ENCODE measurements at regions not wholly inside any gene's neighbourhood (a gene's known extent, or its start where the extent isn't known, plus 50 kb on each side); places are given as distances from the start of the nearest gene placed in this dataset.

DNA sequence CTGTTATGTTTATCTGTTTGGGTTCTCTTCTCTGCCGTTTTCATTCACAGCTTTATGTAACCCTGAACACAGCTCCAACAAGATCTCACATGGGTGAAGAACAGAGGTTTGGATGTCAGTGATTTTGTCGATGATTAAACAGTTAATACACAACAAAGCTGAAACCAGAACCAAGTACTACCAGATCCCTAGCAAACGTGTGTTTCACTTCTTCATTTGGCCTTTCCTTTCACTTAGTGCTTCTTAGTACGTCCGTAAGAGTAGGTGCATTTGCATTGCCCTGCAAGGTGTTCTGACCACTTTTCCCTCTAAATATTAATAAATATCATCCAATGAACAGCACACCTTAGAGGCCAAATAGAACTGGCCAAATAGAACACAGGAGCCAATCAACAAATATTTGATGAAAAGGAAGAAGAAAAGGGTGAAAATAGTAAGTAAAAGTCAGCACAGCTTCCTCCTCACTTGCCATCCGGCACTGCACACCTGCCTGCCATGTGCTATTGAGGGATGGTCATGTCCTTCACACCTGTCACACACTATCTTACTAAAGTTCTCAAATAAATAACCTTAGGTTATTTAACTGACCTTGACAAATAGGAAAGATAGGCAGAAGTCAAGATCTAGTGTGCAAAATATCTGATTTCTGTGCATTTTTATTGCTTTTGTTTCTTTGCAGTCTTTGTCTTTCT lies 252.6 kb upstream of the ANKRD30A start:
- Histone ChIP-seq H3K36me3 (ENCODE audit: control insufficient read depth, insufficient read depth, low read length, severe bottlenecking) (no peaks in the 10 kb centered on the region), H3K4me1 (ENCODE audit: control insufficient read depth, insufficient read depth, low read length) (no peaks in the 10 kb centered on the region), H3K27me3 (replicated peaks; ENCODE audit: control insufficient read depth, insufficient read depth, low read length) (no peaks in the 10 kb centered on the region), H3K4me3 (ENCODE audit: low read length) (no peak overlapping the region), H3K9me3 (ENCODE audit: control insufficient read depth, low read length) (no peaks in the 10 kb centered on the region), H3K9ac (ENCODE audit: low read length) (no peak overlapping the region)
- DNase-seq (ENCODE audit: low read depth): no peak

GRCh38 chr10:36840788-36841187 lies 284.6 kb upstream of the ANKRD30A start:
- no peaks in the 10 kb centered on the region for H3K36me3 ChIP-seq (ENCODE audit: control insufficient read depth, insufficient read depth, low read length, severe bottlenecking)
- DNase-seq (ENCODE audit: low read depth): no peak
- H3K4me1 ChIP-seq (ENCODE audit: control insufficient read depth, insufficient read depth, low read length): peaks cover 6% of the 10 kb centered on the region
- H3K9me3 ChIP-seq (ENCODE audit: control insufficient read depth, low read length): no peaks in the 10 kb centered on the region
- H3K9ac ChIP-seq (ENCODE audit: low read length): no peak overlapping the region
- peaks cover 9% of the 10 kb centered on the region for H3K27me3 ChIP-seq (replicated peaks; ENCODE audit: control insufficient read depth, insufficient read depth, low read length)
- H3K4me3 ChIP-seq (ENCODE audit: low read length): peak overlapping the region; percentile 33

- no peaks in the 10 kb centered on the region for H3K36me3 ChIP-seq (ENCODE audit: control insufficient read depth, insufficient read depth, low read length, severe bottlenecking)
- DNase-seq (ENCODE audit: low read depth): no peak
- H3K4me3 ChIP-seq (ENCODE audit: low read length): no peak overlapping the region
- peaks cover 6% of the 10 kb centered on the region for H3K4me1 ChIP-seq (ENCODE audit: control insufficient read depth, insufficient read depth, low read length)
- no peak overlapping the region for H3K9ac ChIP-seq (ENCODE audit: low read length)
- H3K27me3 ChIP-seq (replicated peaks; ENCODE audit: control insufficient read depth, insufficient read depth, low read length): peaks cover 9% of the 10 kb centered on the region
- H3K9me3 ChIP-seq (ENCODE audit: control insufficient read depth, low read length): no peaks in the 10 kb centered on the region
Observed at GRCh38 chr10:36837416-36837815, 288.0 kb upstream of the ANKRD30A start.

DNA sequence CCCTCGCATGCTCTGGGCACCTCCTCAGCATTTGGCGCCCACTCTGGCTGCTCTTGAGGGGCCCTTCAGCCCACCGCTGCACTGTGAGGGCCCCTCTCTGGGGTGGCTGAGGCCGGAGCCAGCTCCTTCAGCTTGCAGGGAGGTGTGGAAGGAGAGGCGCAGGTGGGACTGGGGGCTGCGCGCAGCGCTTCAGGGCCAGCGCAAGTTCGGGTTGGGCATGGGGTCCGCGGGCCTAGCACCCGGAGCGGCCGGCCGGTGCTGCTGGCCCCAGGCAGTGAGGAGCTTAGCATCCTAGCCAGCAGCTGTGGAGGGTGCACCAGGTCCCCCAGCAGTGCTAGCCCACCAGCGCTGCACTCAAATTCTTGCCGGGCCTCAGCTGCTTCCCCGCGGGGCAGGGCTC lies 305.6 kb upstream of the ANKRD30A start:
- no peak for DNase-seq (ENCODE audit: low read depth)
- H3K4me1 ChIP-seq (ENCODE audit: control insufficient read depth, insufficient read depth, low read length): no peaks in the 10 kb centered on the region
- H3K9ac ChIP-seq (ENCODE audit: low read length): no peak overlapping the region
- H3K27me3 ChIP-seq (replicated peaks; ENCODE audit: control insufficient read depth, insufficient read depth, low read length): peaks cover 4% of the 10 kb centered on the region
- H3K9me3 ChIP-seq (ENCODE audit: control insufficient read depth, low read length): no peaks in the 10 kb centered on the region
- no peaks in the 10 kb centered on the region for H3K36me3 ChIP-seq (ENCODE audit: control insufficient read depth, insufficient read depth, low read length, severe bottlenecking)
- H3K4me3 ChIP-seq (ENCODE audit: low read length): no peak overlapping the region

- H3K9me3 ChIP-seq (ENCODE audit: control insufficient read depth, low read length): no peaks in the 10 kb centered on the region
- no peak for DNase-seq (ENCODE audit: low read depth)
- no peaks in the 10 kb centered on the region for H3K4me1 ChIP-seq (ENCODE audit: control insufficient read depth, insufficient read depth, low read length)
- H3K27me3 ChIP-seq (replicated peaks; ENCODE audit: control insufficient read depth, insufficient read depth, low read length): peaks cover 4% of the 10 kb centered on the region
- H3K4me3 ChIP-seq (ENCODE audit: low read length): no peak overlapping the region
- no peak overlapping the region for H3K9ac ChIP-seq (ENCODE audit: low read length)
- H3K36me3 ChIP-seq (ENCODE audit: control insufficient read depth, insufficient read depth, low read length, severe bottlenecking): no peaks in the 10 kb centered on the region
Observed at GRCh38 chr10:36817898-36818297, 307.5 kb upstream of the ANKRD30A start.

GRCh38 chr10:36808625-36809362 lies 316.6 kb upstream of the ANKRD30A start:
- Histone ChIP-seq H3K4me3 (ENCODE audit: low read length) (no peak overlapping the region), H3K4me1 (ENCODE audit: control insufficient read depth, insufficient read depth, low read length) (no peaks in the 10 kb centered on the region), H3K36me3 (ENCODE audit: control insufficient read depth, insufficient read depth, low read length, severe bottlenecking) (no peaks in the 10 kb centered on the region), H3K9ac (ENCODE audit: low read length) (no peak overlapping the region), H3K27me3 (replicated peaks; ENCODE audit: control insufficient read depth, insufficient read depth, low read length) (no peaks in the 10 kb centered on the region), H3K9me3 (ENCODE audit: control insufficient read depth, low read length) (no peaks in the 10 kb centered on the region)
- DNase-seq (ENCODE audit: low read depth): no peak

DNA sequence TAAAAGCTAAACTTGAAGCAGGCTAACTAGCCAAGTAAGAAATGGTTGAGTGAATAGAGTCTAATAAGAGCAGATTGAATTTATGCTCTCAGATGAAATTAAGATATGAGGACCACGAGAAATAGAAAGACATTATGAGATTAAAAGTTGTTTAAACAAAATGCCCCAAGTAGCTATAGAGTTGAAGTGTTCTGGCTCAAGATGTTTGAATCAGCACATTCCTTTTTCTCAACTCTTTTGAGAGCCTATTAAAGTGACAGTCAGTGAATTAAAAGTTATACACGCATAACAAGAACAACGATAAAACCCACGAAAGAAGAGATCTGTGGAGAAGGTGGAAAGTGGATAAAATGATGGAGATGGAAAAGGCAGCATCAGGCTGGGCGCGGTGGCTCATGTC lies 322.2 kb upstream of the ANKRD30A start:
- no peaks in the 10 kb centered on the region for H3K36me3 ChIP-seq (ENCODE audit: control insufficient read depth, insufficient read depth, low read length, severe bottlenecking)
- H3K9me3 ChIP-seq (ENCODE audit: control insufficient read depth, low read length): no peaks in the 10 kb centered on the region
- no peak overlapping the region for H3K9ac ChIP-seq (ENCODE audit: low read length)
- DNase-seq (ENCODE audit: low read depth): no peak
- no peaks in the 10 kb centered on the region for H3K27me3 ChIP-seq (replicated peaks; ENCODE audit: control insufficient read depth, insufficient read depth, low read length)
- H3K4me3 ChIP-seq (ENCODE audit: low read length): no peak overlapping the region
- H3K4me1 ChIP-seq (ENCODE audit: control insufficient read depth, insufficient read depth, low read length): peaks cover 15% of the 10 kb centered on the region

DNA sequence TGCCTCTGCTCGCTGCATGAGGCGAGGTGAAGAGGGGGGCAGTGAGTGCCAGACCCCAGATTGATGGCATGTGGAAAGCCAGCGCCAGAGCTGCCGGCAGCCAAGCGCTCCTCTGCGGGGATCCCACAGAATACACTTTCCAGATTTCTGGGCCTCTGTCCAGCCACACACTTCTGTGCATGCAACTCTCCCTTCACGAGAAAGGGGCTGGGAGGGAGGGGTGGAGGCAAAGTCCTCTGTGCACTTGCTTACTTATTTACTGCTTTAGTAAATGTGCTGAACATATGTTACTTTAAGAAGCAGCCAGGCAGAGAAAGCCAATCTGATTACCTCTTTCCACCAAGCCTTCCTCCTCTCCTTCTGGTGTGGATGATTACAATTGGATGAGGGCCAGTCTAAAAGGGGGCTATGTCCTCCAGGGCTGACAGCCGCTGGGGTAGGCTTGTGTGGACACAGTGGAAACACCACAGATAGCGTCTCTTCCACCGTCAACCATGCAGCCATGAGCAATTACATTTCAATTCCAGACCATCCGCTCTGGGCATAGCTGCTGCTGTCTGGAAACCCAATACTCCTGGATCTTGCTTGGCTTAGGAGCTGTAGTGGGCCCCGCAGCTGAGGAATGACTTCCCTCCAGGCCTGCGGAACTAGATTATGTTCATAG lies 322.8 kb upstream of the ANKRD30A start:
- Histone ChIP-seq H3K36me3 (ENCODE audit: control insufficient read depth, insufficient read depth, low read length, severe bottlenecking) (no peaks in the 10 kb centered on the region), H3K4me1 (ENCODE audit: control insufficient read depth, insufficient read depth, low read length) (peaks cover 15% of the 10 kb centered on the region), H3K9ac (ENCODE audit: low read length) (no peak overlapping the region), H3K9me3 (ENCODE audit: control insufficient read depth, low read length) (no peaks in the 10 kb centered on the region), H3K27me3 (replicated peaks; ENCODE audit: control insufficient read depth, insufficient read depth, low read length) (peaks cover 3% of the 10 kb centered on the region), H3K4me3 (ENCODE audit: low read length) (no peak overlapping the region)
- DNase-seq (ENCODE audit: low read depth): peak; percentile 69

DNA sequence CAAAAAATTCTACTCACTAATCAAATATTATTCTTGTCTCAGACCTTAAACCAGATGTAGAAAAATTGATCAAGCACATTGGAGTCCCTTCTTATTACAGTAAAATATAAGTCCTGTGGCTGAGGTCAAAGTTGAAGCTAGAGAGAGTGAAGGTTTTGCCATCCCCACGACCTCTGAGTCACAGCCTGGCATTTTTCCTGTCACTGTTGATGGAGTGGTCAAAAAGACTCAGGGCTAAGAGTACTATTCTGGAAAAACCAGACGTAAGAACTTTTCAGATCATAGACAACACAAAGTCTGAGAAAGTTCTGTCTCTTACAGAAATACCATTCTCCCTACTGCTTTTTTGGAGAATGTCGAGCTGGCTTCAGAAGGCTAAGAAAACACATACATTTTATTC lies 323.7 kb upstream of the ANKRD30A start:
- Histone ChIP-seq H3K9me3 (ENCODE audit: control insufficient read depth, low read length) (no peaks in the 10 kb centered on the region), H3K4me3 (ENCODE audit: low read length) (no peak overlapping the region), H3K27me3 (replicated peaks; ENCODE audit: control insufficient read depth, insufficient read depth, low read length) (peaks cover 6% of the 10 kb centered on the region), H3K9ac (ENCODE audit: low read length) (no peak overlapping the region), H3K4me1 (ENCODE audit: control insufficient read depth, insufficient read depth, low read length) (peaks cover 15% of the 10 kb centered on the region), H3K36me3 (ENCODE audit: control insufficient read depth, insufficient read depth, low read length, severe bottlenecking) (no peaks in the 10 kb centered on the region)
- DNase-seq (ENCODE audit: low read depth): no peak

DNA sequence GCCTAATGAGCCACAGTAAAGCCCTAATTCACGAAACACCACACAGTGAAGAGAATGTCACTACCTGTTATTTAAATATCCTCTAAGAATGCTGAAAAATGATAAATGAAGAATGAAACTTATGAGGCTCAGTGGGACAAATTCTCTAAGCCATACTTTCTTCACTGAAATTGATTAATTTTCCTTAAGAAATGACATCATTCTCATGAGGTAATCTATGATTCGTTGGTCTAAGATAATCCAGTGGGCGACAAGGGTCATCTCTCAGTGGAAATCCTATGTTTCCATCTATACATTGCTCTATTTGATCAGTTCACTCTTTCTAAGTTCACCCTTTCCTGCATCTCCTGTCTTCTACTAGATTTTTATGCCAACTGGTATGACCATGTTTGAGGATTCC lies 330.4 kb upstream of the ANKRD30A start:
- Histone ChIP-seq H3K4me3 (ENCODE audit: low read length) (no peak overlapping the region), H3K9ac (ENCODE audit: low read length) (no peak overlapping the region), H3K36me3 (ENCODE audit: control insufficient read depth, insufficient read depth, low read length, severe bottlenecking) (no peaks in the 10 kb centered on the region), H3K27me3 (replicated peaks; ENCODE audit: control insufficient read depth, insufficient read depth, low read length) (peaks cover 6% of the 10 kb centered on the region), H3K4me1 (ENCODE audit: control insufficient read depth, insufficient read depth, low read length) (no peaks in the 10 kb centered on the region), H3K9me3 (ENCODE audit: control insufficient read depth, low read length) (no peaks in the 10 kb centered on the region)
- DNase-seq (ENCODE audit: low read depth): no peak

DNA sequence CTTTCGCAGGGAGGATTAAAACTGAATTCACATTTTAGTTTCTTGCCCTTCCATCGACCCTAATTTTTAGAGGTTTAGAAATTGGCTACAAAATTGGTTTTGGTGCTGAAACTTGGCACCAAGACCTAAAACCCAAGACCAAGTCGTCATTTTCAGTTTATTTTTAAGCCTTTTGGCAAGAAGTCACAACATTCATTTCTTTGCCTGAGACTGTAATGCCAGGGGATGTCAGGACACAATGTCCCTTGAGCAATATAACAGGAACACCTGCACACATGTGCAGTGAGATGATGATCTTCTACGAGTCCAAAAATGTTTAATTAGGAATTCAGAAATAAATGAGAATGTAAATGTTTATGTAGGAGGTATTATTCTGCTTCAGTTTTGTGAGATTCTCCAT lies 335.4 kb upstream of the ANKRD30A start:
- no peaks in the 10 kb centered on the region for H3K27me3 ChIP-seq (replicated peaks; ENCODE audit: control insufficient read depth, insufficient read depth, low read length)
- no peak overlapping the region for H3K9ac ChIP-seq (ENCODE audit: low read length)
- no peak for DNase-seq (ENCODE audit: low read depth)
- no peak overlapping the region for H3K4me3 ChIP-seq (ENCODE audit: low read length)
- no peaks in the 10 kb centered on the region for H3K4me1 ChIP-seq (ENCODE audit: control insufficient read depth, insufficient read depth, low read length)
- no peaks in the 10 kb centered on the region for H3K36me3 ChIP-seq (ENCODE audit: control insufficient read depth, insufficient read depth, low read length, severe bottlenecking)
- no peaks in the 10 kb centered on the region for H3K9me3 ChIP-seq (ENCODE audit: control insufficient read depth, low read length)

Measured in adipocyte (in vitro differentiated cells).